ENCODE measurements at regions not wholly inside any gene's neighbourhood (a gene's known extent, or its start where the extent isn't known, plus 50 kb on each side); places are given as distances from the start of the nearest gene placed in this dataset.

DNA sequence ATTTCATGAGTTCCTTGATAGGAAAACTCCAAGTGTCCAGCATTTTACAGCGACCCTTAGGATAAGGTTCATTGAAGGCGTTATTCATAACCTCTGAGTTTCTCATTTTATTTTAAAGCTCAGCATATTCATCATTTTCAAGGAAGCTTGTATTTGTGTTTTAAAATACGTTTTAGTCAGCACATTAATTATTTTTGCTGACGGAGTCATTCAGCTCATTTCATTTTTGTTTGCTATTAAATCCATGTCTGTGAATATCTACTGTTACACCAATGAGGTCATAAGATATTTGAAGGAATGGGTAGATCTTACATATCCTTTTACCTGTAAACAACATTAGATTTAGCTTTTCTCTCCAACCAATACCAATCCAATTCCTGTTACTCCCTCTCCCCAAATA is 1766.3 kb upstream of the PCDH10 start:
- no peak for ATAC-seq (ENCODE audit: insufficient read depth, low read depth)

DNA sequence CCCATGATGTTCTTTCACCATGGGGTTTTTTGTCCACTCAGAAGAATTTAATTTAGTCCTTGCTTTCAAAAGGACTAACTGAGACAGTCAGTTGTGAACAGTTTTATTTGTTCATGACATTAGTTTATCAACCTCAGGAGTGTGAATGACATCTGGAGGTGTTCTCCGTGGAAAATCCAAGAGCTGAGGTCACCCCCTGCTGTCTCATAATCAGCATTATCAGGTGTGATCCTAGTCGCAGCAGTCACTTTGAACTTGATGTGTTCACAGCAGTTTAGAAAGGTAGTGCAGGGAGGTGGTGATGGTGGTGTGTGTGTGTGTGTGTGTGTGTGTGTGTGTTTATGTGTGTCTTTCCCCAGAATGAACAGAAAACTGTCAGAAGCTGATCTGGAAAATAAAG is 1760.8 kb upstream of the PCDH10 start:
- Histone ChIP-seq H3K9ac (ENCODE audit: low read depth, low read length) (no peak overlapping the region), H3K9me3 (ENCODE audit: insufficient read depth, low read length, severe bottlenecking) (peaks cover 5% of the 10 kb centered on the region), H2AFZ (ENCODE audit: low read depth, low read length) (no peak overlapping the region; the same call in 1 of the 2 replicates), H3K79me2 (ENCODE audit: insufficient read depth, low read length) (no peaks in the 10 kb centered on the region), H3K4me2 (ENCODE audit: insufficient read depth, low read length) (no peak overlapping the region), H3K4me3 (ENCODE audit: low read depth in 1 of 2, low read length in 2 of 2) (no peak overlapping the region), H3K27me3 (ENCODE audit: insufficient read depth, low read length, poor library complexity) (no peaks in the 10 kb centered on the region), H4K20me1 (ENCODE audit: insufficient read depth, low read length) (no peaks in the 10 kb centered on the region), H3K36me3 (ENCODE audit: insufficient read depth, low read length) (no peaks in the 10 kb centered on the region), H3K27ac (ENCODE audit: low read length) (no peak overlapping the region), H3K4me1 (ENCODE audit: insufficient read depth, low read length) (no peaks in the 10 kb centered on the region)
- TF ChIP-seq, protein P1, sequence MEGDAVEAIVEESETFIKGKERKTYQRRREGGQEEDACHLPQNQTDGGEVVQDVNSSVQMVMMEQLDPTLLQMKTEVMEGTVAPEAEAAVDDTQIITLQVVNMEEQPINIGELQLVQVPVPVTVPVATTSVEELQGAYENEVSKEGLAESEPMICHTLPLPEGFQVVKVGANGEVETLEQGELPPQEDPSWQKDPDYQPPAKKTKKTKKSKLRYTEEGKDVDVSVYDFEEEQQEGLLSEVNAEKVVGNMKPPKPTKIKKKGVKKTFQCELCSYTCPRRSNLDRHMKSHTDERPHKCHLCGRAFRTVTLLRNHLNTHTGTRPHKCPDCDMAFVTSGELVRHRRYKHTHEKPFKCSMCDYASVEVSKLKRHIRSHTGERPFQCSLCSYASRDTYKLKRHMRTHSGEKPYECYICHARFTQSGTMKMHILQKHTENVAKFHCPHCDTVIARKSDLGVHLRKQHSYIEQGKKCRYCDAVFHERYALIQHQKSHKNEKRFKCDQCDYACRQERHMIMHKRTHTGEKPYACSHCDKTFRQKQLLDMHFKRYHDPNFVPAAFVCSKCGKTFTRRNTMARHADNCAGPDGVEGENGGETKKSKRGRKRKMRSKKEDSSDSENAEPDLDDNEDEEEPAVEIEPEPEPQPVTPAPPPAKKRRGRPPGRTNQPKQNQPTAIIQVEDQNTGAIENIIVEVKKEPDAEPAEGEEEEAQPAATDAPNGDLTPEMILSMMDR (IDR thresholded peaks at IDR 0.05; ENCODE audit: borderline replicate concordance, extremely low read depth, low read length, poor library complexity, severe bottlenecking): no peak
- no peak for TF ChIP-seq EZH2 (IDR thresholded peaks at IDR 0.05; ENCODE audit: borderline replicate concordance, low read depth, low read length, severe bottlenecking)
- ATAC-seq (ENCODE audit: insufficient read depth, low read depth): no peak
- DNase-seq: no peak

More for the DNA sequence above, 1766.3 kb upstream of the PCDH10 start:
- peaks cover 8% of the 10 kb centered on the region for H3K9me3 ChIP-seq (ENCODE audit: insufficient read depth, low read length, severe bottlenecking)
- H3K27me3 ChIP-seq (ENCODE audit: insufficient read depth, low read length, poor library complexity): no peaks in the 10 kb centered on the region
- H3K4me2 ChIP-seq (ENCODE audit: insufficient read depth, low read length): no peak overlapping the region
- TF ChIP-seq, protein P1 (IDR thresholded peaks at IDR 0.05; ENCODE audit: borderline replicate concordance, extremely low read depth, low read length, poor library complexity, severe bottlenecking): no peak
- TF ChIP-seq EZH2 (IDR thresholded peaks at IDR 0.05; ENCODE audit: borderline replicate concordance, low read depth, low read length, severe bottlenecking): no peak
- no peak overlapping the region for H3K4me3 ChIP-seq (ENCODE audit: low read depth in 1 of 2, low read length in 2 of 2)
- H3K4me1 ChIP-seq (ENCODE audit: insufficient read depth, low read length): no peaks in the 10 kb centered on the region
- DNase-seq: no peak
- H3K36me3 ChIP-seq (ENCODE audit: insufficient read depth, low read length): no peaks in the 10 kb centered on the region
- no peaks in the 10 kb centered on the region for H4K20me1 ChIP-seq (ENCODE audit: insufficient read depth, low read length)
- no peak overlapping the region for H3K27ac ChIP-seq (ENCODE audit: low read length)
- no peak overlapping the region for H3K9ac ChIP-seq (ENCODE audit: low read depth, low read length)
- H2AFZ ChIP-seq (ENCODE audit: low read depth, low read length): no peak overlapping the region
- H3K79me2 ChIP-seq (ENCODE audit: insufficient read depth, low read length): no peaks in the 10 kb centered on the region

DNA sequence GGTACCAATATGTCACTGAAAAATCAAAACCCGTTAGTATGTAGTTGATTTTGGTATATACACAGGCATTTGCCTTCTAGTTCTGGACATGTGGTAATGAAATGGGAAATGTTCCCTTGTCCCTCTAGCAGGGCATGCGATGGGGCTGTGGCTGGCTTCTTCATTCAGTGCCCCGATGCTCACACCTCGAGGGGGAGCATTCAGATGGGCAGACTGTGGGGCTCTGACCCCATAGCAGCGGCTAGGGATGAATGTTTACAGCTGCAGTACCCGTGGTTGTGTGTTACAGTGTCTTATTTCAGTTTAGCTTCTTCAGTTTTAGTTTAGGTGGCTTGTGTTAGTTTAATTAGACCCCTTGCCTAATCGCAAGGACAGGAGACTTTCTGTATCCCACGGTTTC is 1741.0 kb upstream of the PCDH10 start:
- no peaks in the 10 kb centered on the region for H3K36me3 ChIP-seq (ENCODE audit: insufficient read depth, low read length)
- H3K27ac ChIP-seq (ENCODE audit: low read length): no peak overlapping the region
- no peaks in the 10 kb centered on the region for H3K79me2 ChIP-seq (ENCODE audit: insufficient read depth, low read length)
- DNase-seq (no peak), ATAC-seq (ENCODE audit: insufficient read depth, low read depth) (no peak)
- no peaks in the 10 kb centered on the region for H3K4me1 ChIP-seq (ENCODE audit: insufficient read depth, low read length)
- no peak for TF ChIP-seq EZH2 (IDR thresholded peaks at IDR 0.05; ENCODE audit: borderline replicate concordance, low read depth, low read length, severe bottlenecking)
- TF ChIP-seq, protein P1 (IDR thresholded peaks at IDR 0.05; ENCODE audit: borderline replicate concordance, extremely low read depth, low read length, poor library complexity, severe bottlenecking): no peak
- no peak overlapping the region for H3K9ac ChIP-seq (ENCODE audit: low read depth, low read length)
- H3K9me3 ChIP-seq (ENCODE audit: insufficient read depth, low read length, severe bottlenecking): peaks cover 15% of the 10 kb centered on the region
- H3K4me3 ChIP-seq (ENCODE audit: low read depth in 1 of 2, low read length in 2 of 2): no peak overlapping the region
- no peaks in the 10 kb centered on the region for H4K20me1 ChIP-seq (ENCODE audit: insufficient read depth, low read length)
- H3K4me2 ChIP-seq (ENCODE audit: insufficient read depth, low read length): no peak overlapping the region
- H2AFZ ChIP-seq (ENCODE audit: low read depth, low read length): no peak overlapping the region
- H3K27me3 ChIP-seq (ENCODE audit: insufficient read depth, low read length, poor library complexity): no peaks in the 10 kb centered on the region

DNA sequence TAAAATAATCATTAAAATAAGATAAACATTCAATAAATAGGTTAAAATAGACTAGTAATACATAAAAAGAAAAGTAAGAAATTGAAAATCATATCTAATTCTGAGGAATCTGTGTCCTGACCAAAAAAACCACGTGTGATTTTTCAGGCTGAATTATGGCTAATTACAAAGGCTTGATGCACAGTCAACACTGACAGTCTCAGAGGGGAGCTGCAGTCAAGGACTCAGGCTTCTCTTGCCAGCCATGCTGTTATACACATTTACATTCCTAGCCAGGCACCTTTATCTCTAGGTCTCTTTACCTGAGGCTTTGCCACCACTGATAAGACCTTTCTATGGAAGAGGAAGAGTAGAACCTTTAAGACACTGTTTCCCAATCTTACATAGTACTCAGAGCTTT is 1737.7 kb upstream of the PCDH10 start:
- H3K36me3 ChIP-seq (ENCODE audit: insufficient read depth, low read length): no peaks in the 10 kb centered on the region
- H3K9ac ChIP-seq (ENCODE audit: low read depth, low read length): no peak overlapping the region
- no peaks in the 10 kb centered on the region for H3K79me2 ChIP-seq (ENCODE audit: insufficient read depth, low read length)
- H3K9me3 ChIP-seq (ENCODE audit: insufficient read depth, low read length, severe bottlenecking): peaks cover 13% of the 10 kb centered on the region
- no peak overlapping the region for H3K4me2 ChIP-seq (ENCODE audit: insufficient read depth, low read length)
- H3K27me3 ChIP-seq (ENCODE audit: insufficient read depth, low read length, poor library complexity): no peaks in the 10 kb centered on the region
- no peak overlapping the region for H2AFZ ChIP-seq (ENCODE audit: low read depth, low read length)
- TF ChIP-seq EZH2 (IDR thresholded peaks at IDR 0.05; ENCODE audit: borderline replicate concordance, low read depth, low read length, severe bottlenecking): no peak
- TF ChIP-seq, protein P1 (IDR thresholded peaks at IDR 0.05; ENCODE audit: borderline replicate concordance, extremely low read depth, low read length, poor library complexity, severe bottlenecking): no peak
- no peaks in the 10 kb centered on the region for H4K20me1 ChIP-seq (ENCODE audit: insufficient read depth, low read length)
- H3K4me3 ChIP-seq (ENCODE audit: low read depth in 1 of 2, low read length in 2 of 2): no peak overlapping the region
- peak; percentile 72 for ATAC-seq (ENCODE audit: insufficient read depth, low read depth)
- no peak overlapping the region for H3K27ac ChIP-seq (ENCODE audit: low read length)
- peak; percentile 24 for DNase-seq
- no peaks in the 10 kb centered on the region for H3K4me1 ChIP-seq (ENCODE audit: insufficient read depth, low read length)

Data from DND-41 (cell line).